HCT116 (cell line): ENCODE measurements at regions not wholly inside any gene's neighbourhood (a gene's known extent, or its start where the extent isn't known, plus 50 kb on each side); places are given as distances from the start of the nearest gene placed in this dataset.

Experiments used
- ATAC-seq: fragments of 200-7000 bp; cut with Tn5 transposase; 2 replicates; pipeline ENCODE4 v1.9.1; 2020; ENCODE audit warnings: mild to moderate bottlenecking, moderate library complexity
- BruUV-seq: library from RNA; stranded (reverse); fragments of 400-500 nt; replicated peaks from 2 replicates; lab custom pipeline; 2021; lab: Mats Ljungman, UMichigan
- CTCF ChIA-PET: fragments of 300-600 bp; sonication (Branson Sonifier 250); formaldehyde crosslinking; loops from one replicate; lab custom pipeline; 2021; ENCODE audit warnings: antibody characterized with exemption; lab: Charles Lee
- POLR2A ChIA-PET: fragments of 300-600, 350-600 bp; sonication (Branson Sonifier 250); formaldehyde crosslinking; loops from one replicate; lab custom pipeline; 2021; ENCODE audit warnings: antibody characterized with exemption; lab: Charles Lee
- RAD21 ChIA-PET, 2 experiments: fragments of 300-600 bp; sonication (Branson Sonifier 250); formaldehyde crosslinking; loops; one replicate each; lab custom pipeline; 2023; ENCODE audit warnings: low total read pairs in 2 of 2; ENCODE audit not compliant: uncharacterized antibody in 2 of 2, unreplicated experiment in 2 of 2, low non-redundant PET in 1 of 2; lab: Charles Lee
- DNase-seq: peaks from one replicate; pipeline ENCODE4 v3.0.0-alpha.2; 2010; ENCODE audit warnings: low read depth, low spot score
- H2AFZ ChIP-seq: fragments of 200-600 bp; shearing (Covaris generic), sonication (generic); 2 replicates; pipeline ENCODE4 v1.6.1; 2017; ENCODE audit warnings: low read depth, mixed run types, mixed read lengths, antibody characterized with exemption, low read length; ENCODE audit not compliant: poor library complexity, severe bottlenecking
- H3K27ac ChIP-seq: 2 replicates; pipeline ENCODE4 v1.5.1; 2012; ENCODE audit warnings: low read depth, low read length
- H3K27me3 ChIP-seq: fragments of 200-600 bp; sonication (generic); 2 replicates; pipeline ENCODE4 v1.6.1; 2016; ENCODE audit warnings: mixed run types, low read length, mixed read lengths; ENCODE audit not compliant: insufficient read depth
- H3K36me3 ChIP-seq, 2 experiments: fragments of 200-500 bp in 1 of 2; fragments of 200-600 bp in 1 of 2; sonication (Bioruptor generic) in 1 of 2; sonication (generic) in 1 of 2; 2 replicates each; pipeline versions ENCODE4 v1.5.1 to v1.6.1; 2014 to 2016; ENCODE audit warnings: low read length in 2 of 2, inconsistent platforms in 1 of 2, mixed read lengths in 1 of 2, mixed run types in 1 of 2; ENCODE audit not compliant: insufficient read depth in 2 of 2, control insufficient read depth in 1 of 2
- H3K4me1 ChIP-seq, 2 experiments: fragments of 200-600 bp in 1 of 2; sonication (generic) in 1 of 2; 2 replicates each; pipeline versions ENCODE4 v1.5.1 to v1.6.1; 2012 to 2017; ENCODE audit warnings: low read length in 2 of 2, inconsistent platforms in 1 of 2, mild to moderate bottlenecking in 1 of 2, mixed read lengths in 1 of 2, mixed run types in 1 of 2, moderate library complexity in 1 of 2; ENCODE audit not compliant: insufficient read depth in 2 of 2, control insufficient read depth in 1 of 2
- H3K4me2 ChIP-seq: fragments of 200-600 bp; sonication (generic); 2 replicates; pipeline ENCODE4 v1.6.1; 2017; ENCODE audit warnings: mixed run types, low read length, mixed read lengths
- H3K4me3 ChIP-seq, 2 experiments: fragments of 200-600 bp in 1 of 2; sonication (generic) in 1 of 2; replicated peaks in 1 of 2; 2 replicates each; pipeline ENCODE4 v1.5.1; 2011 to 2016; ENCODE audit warnings: low read length in 2 of 2, control low read depth in 1 of 2, low read depth in 1 of 2, mild to moderate bottlenecking in 1 of 2, mixed read lengths in 1 of 2, mixed run types in 1 of 2
- H3K79me2 ChIP-seq: fragments of 200-600 bp; sonication (generic); 2 replicates; pipeline ENCODE4 v1.6.1; 2017; ENCODE audit warnings: mild to moderate bottlenecking, mixed run types, low read length, moderate library complexity, mixed read lengths; ENCODE audit not compliant: insufficient read depth
- H3K9ac ChIP-seq: fragments of 200-600 bp; sonication (generic); 2 replicates; pipeline ENCODE4 v1.6.1; 2016; ENCODE audit warnings: low read length, mixed read lengths
- H3K9me2 ChIP-seq: fragments of 200-600 bp; sonication (generic), shearing (Covaris generic); 2 replicates; pipeline ENCODE4 v1.6.1; 2017; ENCODE audit warnings: mixed run types, mild to moderate bottlenecking, moderate library complexity; ENCODE audit not compliant: insufficient read depth
- H3K9me3 ChIP-seq, 2 experiments: fragments of 200-500 bp in 1 of 2; fragments of 200-600 bp in 1 of 2; sonication (Bioruptor generic) in 1 of 2; sonication (generic) in 1 of 2; 2 replicates each; pipeline ENCODE4 v1.6.1; 2014 to 2017; ENCODE audit warnings: low read length in 2 of 2, mixed read lengths in 2 of 2, inconsistent platforms in 1 of 2, low read depth in 1 of 2, mild to moderate bottlenecking in 1 of 2, mixed run types in 1 of 2, moderate library complexity in 1 of 2; ENCODE audit not compliant: control insufficient read depth in 1 of 2, insufficient read depth in 1 of 2
- H4K20me1 ChIP-seq: fragments of 200-600 bp; sonication (generic), shearing (Covaris generic); 2 replicates; pipeline ENCODE4 v1.6.1; 2017; ENCODE audit warnings: mixed run types, mild to moderate bottlenecking, moderate library complexity; ENCODE audit not compliant: insufficient read depth
- CBX3 ChIP-seq: IDR thresholded peaks from 2 replicates; pipeline ENCODE4 v1.6.1; 2012; ENCODE audit warnings: low read depth
- EGR1 ChIP-seq: IDR thresholded peaks from 2 replicates; pipeline ENCODE4 v1.6.1; 2012; ENCODE audit warnings: low read depth
- ELF1 ChIP-seq: IDR thresholded peaks from 2 replicates; pipeline ENCODE4 v1.6.1; 2012; ENCODE audit warnings: low read depth, borderline replicate concordance
- EZH2 ChIP-seq: fragments of 200-600 bp; sonication (generic); IDR thresholded peaks from 2 replicates; pipeline ENCODE4 v1.6.1; 2017; ENCODE audit warnings: antibody characterized with exemption, mixed run types
- EZH2phosphoT487 ChIP-seq: fragments of 200-600 bp; IDR thresholded peaks from 2 replicates; pipeline ENCODE4 v1.6.1; 2018; ENCODE audit warnings: antibody characterized with exemption, borderline replicate concordance
- JUND ChIP-seq: IDR thresholded peaks from 2 replicates; pipeline ENCODE4 v1.6.1; 2012
- POLR2AphosphoS5 ChIP-seq: IDR thresholded peaks from 2 replicates; pipeline ENCODE4 v1.6.1; 2011; ENCODE audit warnings: mild to moderate bottlenecking, low read depth, low read length, moderate library complexity
- RAD21 ChIP-seq: IDR thresholded peaks from 2 replicates; pipeline ENCODE4 v1.6.1; 2012; ENCODE audit warnings: low read depth, mild to moderate bottlenecking
- SRF ChIP-seq: IDR thresholded peaks from 2 replicates; pipeline ENCODE4 v1.6.1; 2012; ENCODE audit warnings: low read depth
- ZNF274 ChIP-seq: fragments of 200-500 bp; sonication (Bioruptor generic); IDR thresholded peaks from 2 replicates; pipeline ENCODE4 v1.6.1; 2014; ENCODE audit warnings: mild to moderate bottlenecking, low read depth, low read length, inconsistent platforms
- intact Hi-C: fragments of 100-400 bp; cut with micrococcal nuclease; formaldehyde crosslinking; loops from 2 replicates; pipeline ENCODE4 v1.10.0; 2022
- TF ChIP-seq, protein P1 (sequence below), 3 experiments: fragments of 200-600 bp in 1 of 3; sonication (generic) in 1 of 3; IDR thresholded peaks in 2 of 3; conservative IDR thresholded peaks in 1 of 3; 2 replicates each; pipeline ENCODE4 v1.5.1; 2012 to 2017; ENCODE audit warnings: low read depth in 2 of 3, low read length in 2 of 3, antibody characterized with exemption in 1 of 3, borderline replicate concordance in 1 of 3, control low read depth in 1 of 3, mild to moderate bottlenecking in 1 of 3, mixed read lengths in 1 of 3, mixed run types in 1 of 3, moderate library complexity in 1 of 3; ENCODE audit not compliant: insufficient read depth in 1 of 3
- TF ChIP-seq, protein P2 (sequence below): IDR thresholded peaks from 2 replicates; pipeline ENCODE4 v1.6.1; 2012
- TF ChIP-seq, protein P3 (sequence below): IDR thresholded peaks from 2 replicates; pipeline ENCODE4 v1.6.1; 2011; ENCODE audit warnings: mild to moderate bottlenecking, low read length, moderate library complexity; ENCODE audit not compliant: insufficient replicate concordance; ENCODE audit errors: extremely low read depth
- TF ChIP-seq, protein P4 (sequence below): IDR thresholded peaks from 2 replicates; pipeline ENCODE4 v1.6.1; 2012; ENCODE audit warnings: low read depth

DNA sequence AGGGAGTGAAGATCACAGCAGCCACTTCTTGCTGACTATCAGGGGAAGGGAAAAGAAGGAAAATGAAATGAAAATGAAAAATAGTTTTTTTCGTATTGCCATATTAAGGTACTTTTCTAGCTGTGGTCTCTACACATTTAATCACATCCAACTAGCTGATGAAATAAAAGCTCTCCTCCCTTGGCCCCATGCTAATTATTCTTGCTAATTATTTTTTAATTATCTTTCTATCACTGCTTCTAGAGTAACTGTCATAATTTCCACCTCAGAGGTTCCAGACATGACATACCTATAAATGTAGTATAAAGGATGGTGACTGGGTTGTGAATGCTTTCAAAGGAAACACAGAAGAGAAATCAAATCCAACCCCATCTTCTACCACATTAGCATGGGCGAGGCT, 334.1 kb upstream of the MAN1A1 start:
- no peaks in the 10 kb centered on the region for H4K20me1 ChIP-seq
- H3K36me3 ChIP-seq: no peaks in the 10 kb centered on the region
- no peaks in the 10 kb centered on the region for H3K4me1 ChIP-seq
- no peaks in the 10 kb centered on the region for H3K27me3 ChIP-seq
- CTCF ChIA-PET: no interaction called here
- no peak overlapping the region for H3K27ac ChIP-seq
- H3K79me2 ChIP-seq: no peaks in the 10 kb centered on the region
- TF ChIP-seq SRF (no peak), POLR2AphosphoS5 (no peak), EGR1 (no peak), RAD21 (no peak), ZNF274 (no peak), JUND (no peak), EZH2phosphoT487 (no peak), EZH2 (no peak), CBX3 (no peak), ELF1 (no peak)
- TF ChIP-seq, protein P1, sequence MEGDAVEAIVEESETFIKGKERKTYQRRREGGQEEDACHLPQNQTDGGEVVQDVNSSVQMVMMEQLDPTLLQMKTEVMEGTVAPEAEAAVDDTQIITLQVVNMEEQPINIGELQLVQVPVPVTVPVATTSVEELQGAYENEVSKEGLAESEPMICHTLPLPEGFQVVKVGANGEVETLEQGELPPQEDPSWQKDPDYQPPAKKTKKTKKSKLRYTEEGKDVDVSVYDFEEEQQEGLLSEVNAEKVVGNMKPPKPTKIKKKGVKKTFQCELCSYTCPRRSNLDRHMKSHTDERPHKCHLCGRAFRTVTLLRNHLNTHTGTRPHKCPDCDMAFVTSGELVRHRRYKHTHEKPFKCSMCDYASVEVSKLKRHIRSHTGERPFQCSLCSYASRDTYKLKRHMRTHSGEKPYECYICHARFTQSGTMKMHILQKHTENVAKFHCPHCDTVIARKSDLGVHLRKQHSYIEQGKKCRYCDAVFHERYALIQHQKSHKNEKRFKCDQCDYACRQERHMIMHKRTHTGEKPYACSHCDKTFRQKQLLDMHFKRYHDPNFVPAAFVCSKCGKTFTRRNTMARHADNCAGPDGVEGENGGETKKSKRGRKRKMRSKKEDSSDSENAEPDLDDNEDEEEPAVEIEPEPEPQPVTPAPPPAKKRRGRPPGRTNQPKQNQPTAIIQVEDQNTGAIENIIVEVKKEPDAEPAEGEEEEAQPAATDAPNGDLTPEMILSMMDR (IDR thresholded peaks at IDR 0.05 in 2 of 3, conservative IDR thresholded peaks at IDR 0.05 in 1 of 3; ENCODE audit: borderline replicate concordance in 1 of 3, insufficient read depth in 1 of 3, low read depth in 2 of 3, low read length in 2 of 3): no peak
- TF ChIP-seq, protein P2, sequence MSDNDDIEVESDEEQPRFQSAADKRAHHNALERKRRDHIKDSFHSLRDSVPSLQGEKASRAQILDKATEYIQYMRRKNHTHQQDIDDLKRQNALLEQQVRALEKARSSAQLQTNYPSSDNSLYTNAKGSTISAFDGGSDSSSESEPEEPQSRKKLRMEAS: no peak
- TF ChIP-seq, protein P3, sequence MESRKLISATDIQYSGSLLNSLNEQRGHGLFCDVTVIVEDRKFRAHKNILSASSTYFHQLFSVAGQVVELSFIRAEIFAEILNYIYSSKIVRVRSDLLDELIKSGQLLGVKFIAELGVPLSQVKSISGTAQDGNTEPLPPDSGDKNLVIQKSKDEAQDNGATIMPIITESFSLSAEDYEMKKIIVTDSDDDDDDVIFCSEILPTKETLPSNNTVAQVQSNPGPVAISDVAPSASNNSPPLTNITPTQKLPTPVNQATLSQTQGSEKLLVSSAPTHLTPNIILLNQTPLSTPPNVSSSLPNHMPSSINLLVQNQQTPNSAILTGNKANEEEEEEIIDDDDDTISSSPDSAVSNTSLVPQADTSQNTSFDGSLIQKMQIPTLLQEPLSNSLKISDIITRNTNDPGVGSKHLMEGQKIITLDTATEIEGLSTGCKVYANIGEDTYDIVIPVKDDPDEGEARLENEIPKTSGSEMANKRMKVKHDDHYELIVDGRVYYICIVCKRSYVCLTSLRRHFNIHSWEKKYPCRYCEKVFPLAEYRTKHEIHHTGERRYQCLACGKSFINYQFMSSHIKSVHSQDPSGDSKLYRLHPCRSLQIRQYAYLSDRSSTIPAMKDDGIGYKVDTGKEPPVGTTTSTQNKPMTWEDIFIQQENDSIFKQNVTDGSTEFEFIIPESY: no peak
- TF ChIP-seq, protein P4, sequence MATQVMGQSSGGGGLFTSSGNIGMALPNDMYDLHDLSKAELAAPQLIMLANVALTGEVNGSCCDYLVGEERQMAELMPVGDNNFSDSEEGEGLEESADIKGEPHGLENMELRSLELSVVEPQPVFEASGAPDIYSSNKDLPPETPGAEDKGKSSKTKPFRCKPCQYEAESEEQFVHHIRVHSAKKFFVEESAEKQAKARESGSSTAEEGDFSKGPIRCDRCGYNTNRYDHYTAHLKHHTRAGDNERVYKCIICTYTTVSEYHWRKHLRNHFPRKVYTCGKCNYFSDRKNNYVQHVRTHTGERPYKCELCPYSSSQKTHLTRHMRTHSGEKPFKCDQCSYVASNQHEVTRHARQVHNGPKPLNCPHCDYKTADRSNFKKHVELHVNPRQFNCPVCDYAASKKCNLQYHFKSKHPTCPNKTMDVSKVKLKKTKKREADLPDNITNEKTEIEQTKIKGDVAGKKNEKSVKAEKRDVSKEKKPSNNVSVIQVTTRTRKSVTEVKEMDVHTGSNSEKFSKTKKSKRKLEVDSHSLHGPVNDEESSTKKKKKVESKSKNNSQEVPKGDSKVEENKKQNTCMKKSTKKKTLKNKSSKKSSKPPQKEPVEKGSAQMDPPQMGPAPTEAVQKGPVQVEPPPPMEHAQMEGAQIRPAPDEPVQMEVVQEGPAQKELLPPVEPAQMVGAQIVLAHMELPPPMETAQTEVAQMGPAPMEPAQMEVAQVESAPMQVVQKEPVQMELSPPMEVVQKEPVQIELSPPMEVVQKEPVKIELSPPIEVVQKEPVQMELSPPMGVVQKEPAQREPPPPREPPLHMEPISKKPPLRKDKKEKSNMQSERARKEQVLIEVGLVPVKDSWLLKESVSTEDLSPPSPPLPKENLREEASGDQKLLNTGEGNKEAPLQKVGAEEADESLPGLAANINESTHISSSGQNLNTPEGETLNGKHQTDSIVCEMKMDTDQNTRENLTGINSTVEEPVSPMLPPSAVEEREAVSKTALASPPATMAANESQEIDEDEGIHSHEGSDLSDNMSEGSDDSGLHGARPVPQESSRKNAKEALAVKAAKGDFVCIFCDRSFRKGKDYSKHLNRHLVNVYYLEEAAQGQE: no peak
- POLR2A ChIA-PET: no interaction called here
- H2AFZ ChIP-seq: no peak overlapping the region
- H3K9ac ChIP-seq: no peak overlapping the region
- no peaks in the 10 kb centered on the region for H3K9me2 ChIP-seq
- H3K4me2 ChIP-seq: no peak overlapping the region
- DNase-seq: no peak
- no peaks in the 10 kb centered on the region for H3K9me3 ChIP-seq
- ATAC-seq: no peak
- no peak overlapping the region for H3K4me3 ChIP-seq
- BruUV-seq: no TSS peak
- intact Hi-C loops: no loop called here
- RAD21 ChIA-PET: no interaction called here
